H9 (cell line): ENCODE measurements at regions not wholly inside any gene's neighbourhood (a gene's known extent, or its start where the extent isn't known, plus 50 kb on each side); places are given as distances from the start of the nearest gene placed in this dataset.

ENCODE experiments used
- DNase-seq: peaks from one replicate; pipeline ENCODE4 v3.0.0-alpha.2; 2017
- H2AFZ ChIP-seq: one replicate; pipeline ENCODE4 v1.6.1; 2013; ENCODE audit warnings: mild to moderate bottlenecking, low read length, control low read depth, moderate library complexity
- H2AK5ac ChIP-seq: 2 replicates; pipeline ENCODE4 v1.6.1; 2013; ENCODE audit warnings: low read length, control low read depth, mixed read lengths; ENCODE audit not compliant: insufficient read length
- H2BK120ac ChIP-seq: one replicate; pipeline ENCODE4 v1.6.1; 2013; ENCODE audit warnings: low read depth, mild to moderate bottlenecking, low read length, control low read depth, inconsistent platforms; ENCODE audit not compliant: poor library complexity, severe bottlenecking
- H2BK12ac ChIP-seq: 2 replicates; pipeline ENCODE4 v1.6.1; 2013; ENCODE audit warnings: low read length, control low read depth, mixed read lengths, low read depth; ENCODE audit not compliant: insufficient read length
- H2BK15ac ChIP-seq: 2 replicates; pipeline ENCODE4 v1.6.1; 2013; ENCODE audit warnings: low read depth, low read length, control low read depth
- H2BK20ac ChIP-seq: one replicate; pipeline ENCODE4 v1.6.1; 2013; ENCODE audit warnings: low read depth, mild to moderate bottlenecking, low read length, control low read depth, inconsistent platforms; ENCODE audit not compliant: poor library complexity, severe bottlenecking
- H2BK5ac ChIP-seq: 2 replicates; pipeline ENCODE4 v1.6.1; 2013; ENCODE audit warnings: low read length, control low read depth, mixed read lengths; ENCODE audit not compliant: insufficient read length
- H3K14ac ChIP-seq: 2 replicates; pipeline ENCODE4 v1.6.1; 2013; ENCODE audit warnings: low read length, control low read depth; ENCODE audit not compliant: insufficient read depth
- H3K18ac ChIP-seq: 2 replicates; pipeline ENCODE4 v1.6.1; 2013; ENCODE audit warnings: low read depth, mild to moderate bottlenecking, mixed read lengths, low read length, control low read depth; ENCODE audit not compliant: insufficient read length
- H3K23ac ChIP-seq: 2 replicates; pipeline ENCODE4 v1.6.1; 2013; ENCODE audit warnings: low read length, control low read depth, mixed read lengths, low read depth; ENCODE audit not compliant: insufficient read length
- H3K23me2 ChIP-seq: 2 replicates; pipeline ENCODE4 v1.6.1; 2013; ENCODE audit warnings: low read depth, mild to moderate bottlenecking, mixed read lengths, low read length, control low read depth; ENCODE audit not compliant: insufficient read length, poor library complexity, severe bottlenecking
- H3K27ac ChIP-seq: 2 replicates; pipeline ENCODE4 v1.5.1; 2013; ENCODE audit warnings: low read length, control low read depth, mixed read lengths, low read depth; ENCODE audit not compliant: insufficient read length
- H3K27me3 ChIP-seq: 2 replicates; pipeline ENCODE4 v1.6.1; 2013; ENCODE audit warnings: low read length, control low read depth, inconsistent platforms; ENCODE audit not compliant: insufficient read depth
- H3K4ac ChIP-seq: 2 replicates; pipeline ENCODE4 v1.6.1; 2013; ENCODE audit warnings: low read depth, mild to moderate bottlenecking, control low read depth, inconsistent platforms, low read length, moderate library complexity
- H3K4me1 ChIP-seq: 2 replicates; pipeline ENCODE4 v1.6.1; 2013; ENCODE audit warnings: low read length, control low read depth, inconsistent platforms; ENCODE audit not compliant: insufficient read depth
- H3K4me2 ChIP-seq: 2 replicates; pipeline ENCODE4 v1.6.1; 2013; ENCODE audit warnings: low read length, control low read depth, mixed read lengths; ENCODE audit not compliant: insufficient read length, insufficient read depth
- H3K56ac ChIP-seq: 2 replicates; pipeline ENCODE4 v1.6.1; 2013; ENCODE audit warnings: low read depth, mild to moderate bottlenecking, mixed read lengths, low read length, control low read depth; ENCODE audit not compliant: insufficient read length
- H3K79me1 ChIP-seq: 2 replicates; pipeline ENCODE4 v1.6.1; 2013; ENCODE audit warnings: low read depth, mild to moderate bottlenecking, moderate library complexity, low read length, control low read depth, inconsistent platforms; ENCODE audit not compliant: insufficient read depth, poor library complexity, severe bottlenecking
- H3K79me2 ChIP-seq: 2 replicates; pipeline ENCODE4 v1.6.1; 2013; ENCODE audit warnings: low read length, control low read depth, inconsistent platforms; ENCODE audit not compliant: insufficient read depth
- H3K9ac ChIP-seq: 2 replicates; pipeline ENCODE4 v1.6.1; 2013; ENCODE audit warnings: low read length, control low read depth, mixed read lengths; ENCODE audit not compliant: insufficient read length; ENCODE audit errors: extremely low read depth
- H3K9me3 ChIP-seq: one replicate; pipeline ENCODE4 v1.6.1; 2013; ENCODE audit warnings: low read depth, low read length, inconsistent platforms; ENCODE audit not compliant: control insufficient read depth
- H3T11ph ChIP-seq: one replicate; pipeline ENCODE4 v1.6.1; 2013; ENCODE audit warnings: mild to moderate bottlenecking, low read length, control low read depth, inconsistent platforms
- H4K20me1 ChIP-seq: one replicate; pipeline ENCODE4 v1.6.1; 2013; ENCODE audit not compliant: control insufficient read depth, insufficient read length, insufficient read depth
- H4K5ac ChIP-seq: 2 replicates; pipeline ENCODE4 v1.6.1; 2013; ENCODE audit warnings: low read depth, mild to moderate bottlenecking, mixed read lengths, low read length, control low read depth; ENCODE audit not compliant: insufficient read length
- H4K8ac ChIP-seq: replicated peaks from 2 replicates; pipeline ENCODE4 v1.6.1; 2013; ENCODE audit warnings: low read length, control low read depth, mixed read lengths, low read depth; ENCODE audit not compliant: insufficient read length
- H4K91ac ChIP-seq: 2 replicates; pipeline ENCODE4 v1.6.1; 2013; ENCODE audit warnings: low read depth, mild to moderate bottlenecking, moderate library complexity, mixed read lengths, low read length, control low read depth; ENCODE audit not compliant: insufficient read length
- H3K27ac Mint-ChIP-seq, 3 experiments: 2 replicates in 2 of 3; 3 replicates in 1 of 3; pipeline ENCODE4 v1.8.0; 2020 to 2021; ENCODE audit warnings: mixed read lengths in 3 of 3, mild to moderate bottlenecking in 1 of 3, moderate library complexity in 1 of 3
- H3K27me3 Mint-ChIP-seq: 2 replicates; pipeline ENCODE4 v1.8.0; 2021; ENCODE audit warnings: low read depth, mild to moderate bottlenecking, moderate library complexity, mixed read lengths
- H3K36me3 Mint-ChIP-seq, 3 experiments: 2 replicates in 2 of 3; 3 replicates in 1 of 3; pipeline ENCODE4 v1.8.0; 2020 to 2021; ENCODE audit warnings: low read depth in 3 of 3, mixed read lengths in 3 of 3; ENCODE audit not compliant: insufficient read depth in 1 of 3
- H3K4me1 Mint-ChIP-seq, 2 experiments: 2 replicates each; pipeline ENCODE4 v1.8.0; 2020; ENCODE audit warnings: mixed read lengths in 2 of 2
- H3K4me3 Mint-ChIP-seq, 2 experiments: 2 replicates in 1 of 2; 3 replicates in 1 of 2; pipeline ENCODE4 v1.8.0; 2020 to 2021; ENCODE audit warnings: mild to moderate bottlenecking in 2 of 2, mixed read lengths in 2 of 2, moderate library complexity in 1 of 2
- H3K9me3 Mint-ChIP-seq, 2 experiments: 2 replicates in 1 of 2; 3 replicates in 1 of 2; pipeline ENCODE4 v1.8.0; 2020; ENCODE audit warnings: mild to moderate bottlenecking in 2 of 2, mixed read lengths in 2 of 2, moderate library complexity in 1 of 2
- CTCF ChIP-seq: fragments of 200-600 bp; sonication (generic); conservative IDR thresholded peaks from 3 replicates; pipeline ENCODE4 v1.8.0; 2021; ENCODE audit warnings: antibody characterized with exemption, mild to moderate bottlenecking
- WGBS: extraction: QIAGEN DNeasy Blood & Tissue Kit; methylation state at CpG from one replicate; pipeline ENCODE4 v1.1.7; 2013; ENCODE audit warnings: missing lambda C conversion rate, low lambda C conversion rate, mixed read lengths; ENCODE audit not compliant: insufficient read length; ENCODE audit errors: extremely low coverage; 5-methylcytosine and 5-hydroxymethylcytosine counted together

DNA sequence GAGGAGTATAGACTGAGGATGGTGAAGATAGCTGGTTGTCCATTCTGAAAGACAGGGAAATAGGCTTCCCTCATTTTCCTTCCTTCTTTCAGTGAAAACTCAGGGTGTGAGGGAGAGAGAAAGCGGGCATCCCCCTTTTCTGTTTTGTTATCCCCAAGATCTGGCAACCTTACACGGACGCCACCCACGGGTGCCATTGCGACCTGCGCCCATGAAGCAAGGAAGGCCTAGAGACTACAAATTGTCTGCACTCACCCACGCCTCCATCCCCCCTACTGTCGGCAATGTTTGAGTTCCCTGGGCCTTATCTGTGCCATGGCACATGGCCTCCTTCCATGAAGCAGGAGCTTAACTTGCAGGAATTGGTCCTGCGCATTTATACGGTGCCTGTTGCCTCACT, 115.0 kb upstream of the IGF1 start:
- H3K27ac ChIP-seq, result no peak overlapping the region
- Mint-ChIP-seq H3K27me3 (no peaks in the 10 kb centered on the region; the same call in 1 of the 2 replicates), H3K4me3 (no peak overlapping the region), H3K9me3 (no peaks in the 10 kb centered on the region), H3K4me1 (peaks cover 8 to 17% of the 10 kb centered on the region in 2 experiments), H3K36me3 (no peaks in the 10 kb centered on the region), H3K27ac (no peak overlapping the region; a peak in 1 of 7 replicates)
- H3K4me1 ChIP-seq, result no peaks in the 10 kb centered on the region
- no peaks in the 10 kb centered on the region for H3K27me3 ChIP-seq
- WGBS, result no CpG with 5 or more reads among the region's 10 CpGs
- no peak overlapping the region for H3K18ac ChIP-seq
- no peak overlapping the region for H4K8ac ChIP-seq
- no peak overlapping the region for H3K56ac ChIP-seq
- no peak overlapping the region for H3K4ac ChIP-seq
- no peak overlapping the region for H3K9ac ChIP-seq
- no peak overlapping the region for H2AFZ ChIP-seq
- no peak overlapping the region for H3K4me2 ChIP-seq
- H2BK15ac ChIP-seq, result no peak overlapping the region
- no peak overlapping the region for H2BK120ac ChIP-seq
- no peak for DNase-seq
- no peak overlapping the region for H3K23ac ChIP-seq
- H3K14ac ChIP-seq, result no peak overlapping the region; the same call in 1 of the 2 replicates
- H4K20me1 ChIP-seq, result no peaks in the 10 kb centered on the region
- no peak overlapping the region for H3T11ph ChIP-seq
- H3K79me2 ChIP-seq, result no peaks in the 10 kb centered on the region
- no peak overlapping the region for H4K91ac ChIP-seq
- H3K79me1 ChIP-seq, result no peaks in the 10 kb centered on the region
- H2BK12ac ChIP-seq, result no peak overlapping the region
- H3K23me2 ChIP-seq, result no peaks in the 10 kb centered on the region
- TF ChIP-seq CTCF, result no peak
- H2BK20ac ChIP-seq, result no peak overlapping the region
- no peak overlapping the region for H2AK5ac ChIP-seq
- H3K9me3 ChIP-seq, result no peaks in the 10 kb centered on the region
- H4K5ac ChIP-seq, result no peak overlapping the region
- no peak overlapping the region for H2BK5ac ChIP-seq
